Left lung (tissue), 4 donors: ENCODE measurements at regions not wholly inside any gene's neighbourhood (a gene's known extent, or its start where the extent isn't known, plus 50 kb on each side); places are given as distances from the start of the nearest gene placed in this dataset.

Source experiments
- ATAC-seq: fragments of 200-7000 bp; cut with Tn5 transposase; one replicate; pipeline ENCODE4 v1.9.1; 2020; ENCODE audit warnings: moderate library complexity
- DNase-seq, 4 donors: peaks; one replicate each; pipeline ENCODE4 v3.0.0-alpha.2; 2013 to 2020
- H3K27ac ChIP-seq, 2 donors: fragments of 200-600 bp; sonication (generic) in 1 of 2; one replicate each; pipeline versions ENCODE4 v1.5.0 to v1.8.0; 2020 to 2021
- H3K27me3 ChIP-seq, 2 donors: fragments of 200-600 bp; sonication (generic) in 1 of 2; one replicate each; pipeline versions ENCODE4 v1.5.0 to v1.8.0; 2020 to 2021
- H3K36me3 ChIP-seq, 2 donors: fragments of 200-600 bp; sonication (generic) in 1 of 2; one replicate each; pipeline versions ENCODE4 v1.5.0 to v1.8.0; 2020 to 2021
- H3K4me1 ChIP-seq, 2 donors: fragments of 200-600 bp; one replicate each; pipeline ENCODE4 v1.8.0; 2021
- H3K4me3 ChIP-seq, 2 donors: fragments of 200-600 bp; sonication (generic) in 1 of 2; one replicate each; pipeline versions ENCODE4 v1.5.0 to v1.8.0; 2020 to 2021; ENCODE audit warnings: mild to moderate bottlenecking in 1 of 2
- H3K9me3 ChIP-seq, 2 donors: fragments of 200-600 bp; sonication (generic) in 1 of 2; one replicate each; pipeline versions ENCODE4 v1.5.0 to v1.8.0; 2020 to 2021
- intact Hi-C, 2 donors: fragments of 100-400 bp; cut with DNase I; formaldehyde crosslinking; loops; one replicate each; pipeline versions ENCODE4 v1.11.2 to v1.14.2; 2022
- TF ChIP-seq, protein P1 (sequence below), 2 donors: fragments of 200-600 bp; sonication (generic) in 1 of 2; IDR thresholded peaks; one replicate each; pipeline versions ENCODE4 v1.5.0 to v1.8.0; 2021; ENCODE audit warnings: antibody characterized with exemption in 2 of 2
- donor health status: DM: no; HTN: yes; CAD: no.
- donor health status: DM: no; HTN: no; CAD: no.

GRCh38 chr7:106720641-106721040, 59.7 kb upstream of the CCDC71L start:
- Histone ChIP-seq H3K27ac (no peak overlapping the region), H3K4me3 (no peak overlapping the region), H3K27me3 (no peaks in the 10 kb centered on the region), H3K4me1 (peaks cover 9 to 30% of the 10 kb centered on the region in 2 donors), H3K36me3 (no peaks in the 10 kb centered on the region), H3K9me3 (no peaks in the 10 kb centered on the region)
- intact Hi-C loops, result no loop called here
- no peak for DNase-seq
- no peak for ATAC-seq
- TF ChIP-seq, protein P1, sequence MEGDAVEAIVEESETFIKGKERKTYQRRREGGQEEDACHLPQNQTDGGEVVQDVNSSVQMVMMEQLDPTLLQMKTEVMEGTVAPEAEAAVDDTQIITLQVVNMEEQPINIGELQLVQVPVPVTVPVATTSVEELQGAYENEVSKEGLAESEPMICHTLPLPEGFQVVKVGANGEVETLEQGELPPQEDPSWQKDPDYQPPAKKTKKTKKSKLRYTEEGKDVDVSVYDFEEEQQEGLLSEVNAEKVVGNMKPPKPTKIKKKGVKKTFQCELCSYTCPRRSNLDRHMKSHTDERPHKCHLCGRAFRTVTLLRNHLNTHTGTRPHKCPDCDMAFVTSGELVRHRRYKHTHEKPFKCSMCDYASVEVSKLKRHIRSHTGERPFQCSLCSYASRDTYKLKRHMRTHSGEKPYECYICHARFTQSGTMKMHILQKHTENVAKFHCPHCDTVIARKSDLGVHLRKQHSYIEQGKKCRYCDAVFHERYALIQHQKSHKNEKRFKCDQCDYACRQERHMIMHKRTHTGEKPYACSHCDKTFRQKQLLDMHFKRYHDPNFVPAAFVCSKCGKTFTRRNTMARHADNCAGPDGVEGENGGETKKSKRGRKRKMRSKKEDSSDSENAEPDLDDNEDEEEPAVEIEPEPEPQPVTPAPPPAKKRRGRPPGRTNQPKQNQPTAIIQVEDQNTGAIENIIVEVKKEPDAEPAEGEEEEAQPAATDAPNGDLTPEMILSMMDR (IDR thresholded peaks at IDR 0.05), result no peak

- ATAC-seq, result no peak
- no peaks in the 10 kb centered on the region for H3K36me3 ChIP-seq
- H3K4me3 ChIP-seq, result no peak overlapping the region
- no peaks in the 10 kb centered on the region for H3K27me3 ChIP-seq
- no peaks in the 10 kb centered on the region for H3K9me3 ChIP-seq
- intact Hi-C loops, result no loop called here
- DNase-seq, result no peak
- H3K27ac ChIP-seq, result no peak overlapping the region
- TF ChIP-seq, protein P1 (IDR thresholded peaks at IDR 0.05), result no peak
- peaks cover 9 to 26% of the 10 kb centered on the region in 2 donors for H3K4me1 ChIP-seq
Measured at GRCh38 chr7:106721816-106722785, 61.1 kb upstream of the CCDC71L start.

GRCh38 chr7:106723398-106723797, 62.4 kb upstream of the CCDC71L start:
- Histone ChIP-seq H3K4me1 (peaks cover 0 to 15% of the 10 kb centered on the region in 2 donors), H3K27me3 (no peaks in the 10 kb centered on the region), H3K9me3 (no peaks in the 10 kb centered on the region), H3K36me3 (no peaks in the 10 kb centered on the region), H3K27ac (no peak overlapping the region), H3K4me3 (no peak overlapping the region)
- intact Hi-C loops, result no loop called here
- no peak for ATAC-seq
- DNase-seq, result no peak
- TF ChIP-seq, protein P1 (IDR thresholded peaks at IDR 0.05), result no peak

GRCh38 chr7:106729720-106730385, 68.9 kb upstream of the CCDC71L start:
- Histone ChIP-seq H3K4me3 (no peak overlapping the region), H3K27me3 (no peaks in the 10 kb centered on the region), H3K4me1 (peaks cover 15 to 29% of the 10 kb centered on the region in 2 donors), H3K36me3 (no peaks in the 10 kb centered on the region), H3K27ac (peak overlapping the region in 1 of 2 donors; percentile 4), H3K9me3 (peaks cover 0 to 2% of the 10 kb centered on the region in 2 donors)
- intact Hi-C loops, result loop anchor here in 1 of 2 donors (10.0 kb wide), 1 partner anchor 185 kb away; no protein-coding TSS in a partner anchor
- DNase-seq (no peak), ATAC-seq (peak; percentile 66)
- TF ChIP-seq, protein P1 (IDR thresholded peaks at IDR 0.05), result no peak

DNA sequence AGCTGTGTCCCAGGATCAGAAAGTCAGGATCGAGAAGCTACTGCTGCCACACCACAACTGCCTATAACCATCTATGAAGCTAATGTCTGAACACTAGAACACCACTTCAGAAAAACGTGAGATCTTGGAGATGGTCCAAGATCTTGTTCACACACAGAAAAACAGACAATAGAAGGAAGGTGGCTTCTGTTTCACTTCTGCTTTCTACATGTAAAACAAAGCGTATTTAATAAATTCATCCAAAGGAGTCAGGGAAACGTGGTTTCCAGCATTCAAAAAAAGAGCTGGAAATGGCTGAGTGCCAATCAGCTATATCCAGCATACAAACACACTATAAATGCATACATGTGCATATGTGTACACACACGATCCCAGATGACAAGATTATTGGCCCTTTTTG, 70.2 kb upstream of the CCDC71L start:
- Histone ChIP-seq H3K27me3 (no peaks in the 10 kb centered on the region), H3K4me3 (no peak overlapping the region), H3K36me3 (no peaks in the 10 kb centered on the region), H3K4me1 (peaks cover 15 to 29% of the 10 kb centered on the region in 2 donors), H3K9me3 (peaks cover 0 to 2% of the 10 kb centered on the region in 2 donors), H3K27ac (peak overlapping the region; percentile 1 to 3)
- intact Hi-C loops, result loop anchor here in 1 of 2 donors (10.0 kb wide), 1 partner anchor 186 kb away; no protein-coding TSS in a partner anchor
- ATAC-seq, result peak; percentile 33
- TF ChIP-seq, protein P1 (IDR thresholded peaks at IDR 0.05), result no peak
- DNase-seq, result peak in 1 of 4 donors; percentile 28
